ENCODE measurements at regions not wholly inside any gene's neighbourhood (a gene's known extent, or its start where the extent isn't known, plus 50 kb on each side); places are given as distances from the start of the nearest gene placed in this dataset.

DNA sequence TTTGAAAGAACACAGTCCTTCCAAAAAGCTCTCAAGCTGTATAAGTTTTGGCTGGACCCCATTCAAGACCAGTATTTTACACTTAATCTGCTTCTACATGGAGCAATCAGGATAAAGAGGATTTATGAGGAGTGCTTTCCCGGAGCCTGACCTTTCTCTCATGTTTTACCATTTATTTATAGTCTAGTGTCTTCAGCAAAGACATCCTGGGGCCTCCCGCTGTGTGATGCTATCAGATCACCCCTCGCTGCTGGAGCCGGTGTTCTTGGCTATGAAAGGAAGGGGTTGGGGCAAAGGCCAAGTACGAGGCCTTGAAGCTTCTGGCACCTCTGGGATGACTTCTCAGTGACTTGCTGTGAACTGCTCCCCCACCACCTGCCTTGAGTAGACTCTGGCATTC lies 189.6 kb downstream of the ADAMTS15 start:
- H3K23ac ChIP-seq (ENCODE audit: insufficient read length, low read depth, low read length): no peak overlapping the region
- no peak overlapping the region for H4K91ac ChIP-seq (ENCODE audit: insufficient read length, low read depth, low read length)
- no peak overlapping the region for H3K4me2 ChIP-seq (ENCODE audit: insufficient read depth, insufficient read length, low read length)
- no peak overlapping the region for H4K8ac ChIP-seq (replicated peaks; ENCODE audit: insufficient read length, low read depth, low read length)
- H3K9me3 ChIP-seq (ENCODE audit: control insufficient read depth, low read depth, low read length): no peaks in the 10 kb centered on the region
- H2BK5ac ChIP-seq (ENCODE audit: insufficient read length, low read length): no peak overlapping the region
- no peak overlapping the region for H2BK20ac ChIP-seq (ENCODE audit: low read depth, low read length, poor library complexity, severe bottlenecking)
- no peak overlapping the region for H3K9ac ChIP-seq (ENCODE audit: extremely low read depth, insufficient read length, low read length)
- no peak overlapping the region for H3K27ac ChIP-seq (ENCODE audit: insufficient read length, low read depth, low read length)
- H3K18ac ChIP-seq (ENCODE audit: insufficient read length, low read depth, low read length): no peak overlapping the region
- no peak overlapping the region for H3K4ac ChIP-seq (ENCODE audit: low read depth, low read length)
- TF ChIP-seq, protein P1, sequence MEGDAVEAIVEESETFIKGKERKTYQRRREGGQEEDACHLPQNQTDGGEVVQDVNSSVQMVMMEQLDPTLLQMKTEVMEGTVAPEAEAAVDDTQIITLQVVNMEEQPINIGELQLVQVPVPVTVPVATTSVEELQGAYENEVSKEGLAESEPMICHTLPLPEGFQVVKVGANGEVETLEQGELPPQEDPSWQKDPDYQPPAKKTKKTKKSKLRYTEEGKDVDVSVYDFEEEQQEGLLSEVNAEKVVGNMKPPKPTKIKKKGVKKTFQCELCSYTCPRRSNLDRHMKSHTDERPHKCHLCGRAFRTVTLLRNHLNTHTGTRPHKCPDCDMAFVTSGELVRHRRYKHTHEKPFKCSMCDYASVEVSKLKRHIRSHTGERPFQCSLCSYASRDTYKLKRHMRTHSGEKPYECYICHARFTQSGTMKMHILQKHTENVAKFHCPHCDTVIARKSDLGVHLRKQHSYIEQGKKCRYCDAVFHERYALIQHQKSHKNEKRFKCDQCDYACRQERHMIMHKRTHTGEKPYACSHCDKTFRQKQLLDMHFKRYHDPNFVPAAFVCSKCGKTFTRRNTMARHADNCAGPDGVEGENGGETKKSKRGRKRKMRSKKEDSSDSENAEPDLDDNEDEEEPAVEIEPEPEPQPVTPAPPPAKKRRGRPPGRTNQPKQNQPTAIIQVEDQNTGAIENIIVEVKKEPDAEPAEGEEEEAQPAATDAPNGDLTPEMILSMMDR (conservative IDR thresholded peaks at IDR 0.05): no peak
- Mint-ChIP-seq H3K9me3 (no peaks in the 10 kb centered on the region), H3K4me3 (no peak overlapping the region), H3K27ac (no peak overlapping the region), H3K36me3 (ENCODE audit: insufficient read depth in 1 of 3, low read depth in 3 of 3) (no peaks in the 10 kb centered on the region), H3K4me1 (peaks cover 12 to 18% of the 10 kb centered on the region in 2 experiments), H3K27me3 (ENCODE audit: low read depth) (peaks cover 3% of the 10 kb centered on the region)
- no peaks in the 10 kb centered on the region for H3K27me3 ChIP-seq (ENCODE audit: insufficient read depth, low read length)
- H2AFZ ChIP-seq (ENCODE audit: low read length): no peak overlapping the region
- no peaks in the 10 kb centered on the region for H4K20me1 ChIP-seq (ENCODE audit: control insufficient read depth, insufficient read depth, insufficient read length)
- H3K79me1 ChIP-seq (ENCODE audit: insufficient read depth, low read depth, low read length, poor library complexity, severe bottlenecking): no peaks in the 10 kb centered on the region
- no peak overlapping the region for H3K14ac ChIP-seq (ENCODE audit: insufficient read depth, low read length)
- no peak overlapping the region for H2BK12ac ChIP-seq (ENCODE audit: insufficient read length, low read depth, low read length)
- H3K23me2 ChIP-seq (ENCODE audit: insufficient read length, low read depth, low read length, poor library complexity, severe bottlenecking): no peaks in the 10 kb centered on the region
- H3K79me2 ChIP-seq (ENCODE audit: insufficient read depth, low read length): no peaks in the 10 kb centered on the region
- no peaks in the 10 kb centered on the region; the same call in 1 of the 2 replicates for H3K4me1 ChIP-seq (ENCODE audit: insufficient read depth, low read length)
- no peak overlapping the region for H2AK5ac ChIP-seq (ENCODE audit: insufficient read length, low read length)
- no CpG with 5 or more reads among the region's 5 CpGs for WGBS (ENCODE audit: extremely low coverage, insufficient read length, low lambda C conversion rate)
- H3T11ph ChIP-seq (ENCODE audit: low read length): no peak overlapping the region
- no peak overlapping the region for H2BK120ac ChIP-seq (ENCODE audit: low read depth, low read length, poor library complexity, severe bottlenecking)
- no peak overlapping the region for H3K56ac ChIP-seq (ENCODE audit: insufficient read length, low read depth, low read length)
- no peak overlapping the region for H2BK15ac ChIP-seq (ENCODE audit: low read depth, low read length)
- no peak overlapping the region for H4K5ac ChIP-seq (ENCODE audit: insufficient read length, low read depth, low read length)
- no peak for DNase-seq

Measured in H9 (cell line).